Spleen (tissue), 11 donors: ENCODE measurements at regions not wholly inside any gene's neighbourhood (a gene's known extent, or its start where the extent isn't known, plus 50 kb on each side); places are given as distances from the start of the nearest gene placed in this dataset.

Source experiments
- DNase-seq: peaks from one replicate; pipeline ENCODE4 v3.0.0-alpha.2; 2020
- H3K27ac ChIP-seq, 8 donors: fragments of 200-600 bp; sonication (generic) in 7 of 8; 1 replicate in 4 of 8; 2 replicates in 4 of 8; pipeline versions ENCODE4 v1.5.0 to v1.8.0; 2016 to 2021; ENCODE audit warnings: inconsistent platforms in 4 of 8, mild to moderate bottlenecking in 4 of 8, moderate library complexity in 1 of 8
- H3K27me3 ChIP-seq, 7 donors: fragments of 200-600 bp; sonication (generic) in 6 of 7; replicated peaks in 1 of 7; 1 replicate in 4 of 7; 2 replicates in 3 of 7; pipeline versions ENCODE4 v1.5.0 to v1.8.0; 2016 to 2021; ENCODE audit warnings: inconsistent platforms in 3 of 7, mild to moderate bottlenecking in 1 of 7
- H3K36me3 ChIP-seq, 6 donors: fragments of 200-600 bp; sonication (generic) in 5 of 6; 1 replicate in 4 of 6; 2 replicates in 2 of 6; pipeline versions ENCODE4 v1.5.0 to v1.8.0; 2016 to 2021; ENCODE audit warnings: inconsistent platforms in 2 of 6
- H3K4me1 ChIP-seq, 6 donors: fragments of 200-600 bp; sonication (generic) in 5 of 6; 1 replicate in 3 of 6; 2 replicates in 3 of 6; pipeline versions ENCODE4 v1.5.0 to v1.8.0; 2016 to 2021; ENCODE audit warnings: inconsistent platforms in 3 of 6
- H3K4me3 ChIP-seq, 8 donors: fragments of 200-600 bp; sonication (generic) in 7 of 8; 1 replicate in 4 of 8; 2 replicates in 4 of 8; pipeline versions ENCODE4 v1.5.0 to v1.8.0; 2016 to 2021; ENCODE audit warnings: inconsistent platforms in 4 of 8, mild to moderate bottlenecking in 4 of 8, moderate library complexity in 2 of 8
- H3K9me3 ChIP-seq, 8 donors: fragments of 200-600 bp; sonication (generic) in 7 of 8; 1 replicate in 4 of 8; 2 replicates in 4 of 8; pipeline versions ENCODE4 v1.5.0 to v1.8.0; 2016 to 2021; ENCODE audit warnings: inconsistent platforms in 4 of 8
- POLR2A ChIP-seq, 3 donors: fragments of 450-650 bp; IDR thresholded peaks; one replicate each; pipeline ENCODE4 v1.5.1; 2017; ENCODE audit warnings: antibody characterized with exemption in 3 of 3, mild to moderate bottlenecking in 1 of 3
- POLR2AphosphoS5 ChIP-seq, 3 donors: sonication (generic); formaldehyde crosslinking; IDR thresholded peaks; one replicate each; pipeline ENCODE4 v1.5.1; 2017; ENCODE audit warnings: antibody characterized with exemption in 3 of 3
- WGBS, 5 donors: extraction: QIAGEN DNeasy Blood & Tissue Kit in 3 of 5; methylation state at CpG; one replicate each; pipeline versions ENCODE4 v1.1.5 to v1.1.7; 2013 to 2018; 5-methylcytosine and 5-hydroxymethylcytosine counted together
- intact Hi-C: fragments of 100-400 bp; cut with DNase I; formaldehyde crosslinking; loops from one replicate; pipeline ENCODE4 v1.15.0; 2023; ENCODE audit warnings: low total_unique reads
- TF ChIP-seq, protein P1 (sequence below), 11 experiments: fragments of 200-600 bp in 7 of 11; fragments of 450-650 bp in 4 of 11; sonication (generic) in 4 of 11; IDR thresholded peaks in 8 of 11; conservative IDR thresholded peaks in 3 of 11; 1 replicate in 7 of 11; 2 replicates in 4 of 11; pipeline versions ENCODE4 v1.4.0 to v1.8.0; 2016 to 2021; ENCODE audit warnings: antibody characterized with exemption in 11 of 11, inconsistent platforms in 4 of 11, mild to moderate bottlenecking in 1 of 11
- donor health status: healthy with polysubstance abuse.
- donor health status: DM: no; HTN: no; CAD: no; lungs with moderate emphysema.
- donor health status: DM: no; HTN: no; CAD: no.
- donor health status: Bipolar disorder and iron deficiency.
- donor health status: healthy.
- donor health status: DM: no; HTN: no; CAD: no.
- donor health status: DM: yes; HTN: yes; CAD: no.

GRCh38 chr10:32159264-32159663 lies 103.0 kb upstream of the KIF5B start:
- Histone ChIP-seq H3K27me3 (no peaks in the 10 kb centered on the region), H3K36me3 (no peaks in the 10 kb centered on the region), H3K4me1 (no peaks in the 10 kb centered on the region), H3K27ac (no peak overlapping the region), H3K4me3 (no peak overlapping the region), H3K9me3 (peaks cover 0 to 9% (median 4%) of the 10 kb centered on the region in 8 donors)
- intact Hi-C loops = no loop called here
- DNase-seq = no peak
- TF ChIP-seq POLR2AphosphoS5 (IDR thresholded peaks at IDR 0.05) = no peak
- TF ChIP-seq, protein P1, sequence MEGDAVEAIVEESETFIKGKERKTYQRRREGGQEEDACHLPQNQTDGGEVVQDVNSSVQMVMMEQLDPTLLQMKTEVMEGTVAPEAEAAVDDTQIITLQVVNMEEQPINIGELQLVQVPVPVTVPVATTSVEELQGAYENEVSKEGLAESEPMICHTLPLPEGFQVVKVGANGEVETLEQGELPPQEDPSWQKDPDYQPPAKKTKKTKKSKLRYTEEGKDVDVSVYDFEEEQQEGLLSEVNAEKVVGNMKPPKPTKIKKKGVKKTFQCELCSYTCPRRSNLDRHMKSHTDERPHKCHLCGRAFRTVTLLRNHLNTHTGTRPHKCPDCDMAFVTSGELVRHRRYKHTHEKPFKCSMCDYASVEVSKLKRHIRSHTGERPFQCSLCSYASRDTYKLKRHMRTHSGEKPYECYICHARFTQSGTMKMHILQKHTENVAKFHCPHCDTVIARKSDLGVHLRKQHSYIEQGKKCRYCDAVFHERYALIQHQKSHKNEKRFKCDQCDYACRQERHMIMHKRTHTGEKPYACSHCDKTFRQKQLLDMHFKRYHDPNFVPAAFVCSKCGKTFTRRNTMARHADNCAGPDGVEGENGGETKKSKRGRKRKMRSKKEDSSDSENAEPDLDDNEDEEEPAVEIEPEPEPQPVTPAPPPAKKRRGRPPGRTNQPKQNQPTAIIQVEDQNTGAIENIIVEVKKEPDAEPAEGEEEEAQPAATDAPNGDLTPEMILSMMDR (IDR thresholded peaks at IDR 0.05 in 8 of 11, conservative IDR thresholded peaks at IDR 0.05 in 3 of 11) = no peak
- no peak for TF ChIP-seq POLR2A (IDR thresholded peaks at IDR 0.05)
- WGBS, 5 donors = 86 to 94% (median 88%) methylated on average over 7 of the region's 7 CpGs

DNA sequence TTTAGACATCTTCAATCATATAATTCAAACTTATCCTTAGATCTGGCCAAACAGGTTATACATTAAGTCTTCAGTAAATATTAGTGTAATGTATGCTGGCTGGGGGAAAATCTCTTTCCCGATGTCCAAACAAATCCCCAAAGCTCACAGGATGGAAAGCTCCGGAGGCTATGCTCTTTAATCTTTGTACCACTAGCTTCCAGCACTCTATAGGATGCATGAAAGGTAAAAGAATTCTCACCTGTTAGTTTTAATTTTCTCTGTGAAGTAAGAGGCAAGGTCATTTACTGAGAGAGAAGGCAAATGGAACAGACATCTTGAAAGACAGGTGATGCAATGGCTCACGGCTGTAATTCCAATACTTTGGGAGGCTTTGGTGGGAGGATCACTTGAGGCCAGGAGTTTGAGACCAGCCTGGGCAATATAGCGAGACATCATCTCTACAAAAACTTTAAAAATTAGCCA lies 99.8 kb upstream of the KIF5B start:
- peaks cover 0 to 9% (median 0%) of the 10 kb centered on the region in 6 donors for H3K4me1 ChIP-seq
- no peaks in the 10 kb centered on the region for H3K36me3 ChIP-seq
- no peak overlapping the region for H3K4me3 ChIP-seq
- TF ChIP-seq, protein P1 (IDR thresholded peaks at IDR 0.05 in 8 of 11, conservative IDR thresholded peaks at IDR 0.05 in 3 of 11) = no peak
- TF ChIP-seq POLR2A (IDR thresholded peaks at IDR 0.05) = no peak
- TF ChIP-seq POLR2AphosphoS5 (IDR thresholded peaks at IDR 0.05) = no peak
- no peaks in the 10 kb centered on the region for H3K27me3 ChIP-seq
- no peak for DNase-seq
- H3K9me3 ChIP-seq = peaks cover 4 to 27% (median 20%) of the 10 kb centered on the region in 8 donors
- 92 to 97% (median 96%) methylated on average over 4 of the region's 4 CpGs for WGBS, 5 donors
- intact Hi-C loops = no loop called here
- H3K27ac ChIP-seq = no peak overlapping the region

GRCh38 chr10:32155075-32155516 lies 98.9 kb upstream of the KIF5B start:
- no peak overlapping the region for H3K4me3 ChIP-seq
- H3K4me1 ChIP-seq = peaks cover 0 to 13% (median 0%) of the 10 kb centered on the region in 6 donors
- H3K36me3 ChIP-seq = no peaks in the 10 kb centered on the region
- H3K27me3 ChIP-seq = no peaks in the 10 kb centered on the region
- no peak overlapping the region for H3K27ac ChIP-seq
- intact Hi-C loops = no loop called here
- DNase-seq = no peak
- WGBS, 5 donors = 78 to 88% (median 84%) methylated on average over 2 of the region's 2 CpGs
- peaks cover 4 to 27% (median 20%) of the 10 kb centered on the region in 8 donors for H3K9me3 ChIP-seq
- TF ChIP-seq POLR2AphosphoS5 (IDR thresholded peaks at IDR 0.05) (no peak), POLR2A (IDR thresholded peaks at IDR 0.05) (no peak)
- TF ChIP-seq, protein P1 (IDR thresholded peaks at IDR 0.05 in 8 of 11, conservative IDR thresholded peaks at IDR 0.05 in 3 of 11) = no peak

DNA sequence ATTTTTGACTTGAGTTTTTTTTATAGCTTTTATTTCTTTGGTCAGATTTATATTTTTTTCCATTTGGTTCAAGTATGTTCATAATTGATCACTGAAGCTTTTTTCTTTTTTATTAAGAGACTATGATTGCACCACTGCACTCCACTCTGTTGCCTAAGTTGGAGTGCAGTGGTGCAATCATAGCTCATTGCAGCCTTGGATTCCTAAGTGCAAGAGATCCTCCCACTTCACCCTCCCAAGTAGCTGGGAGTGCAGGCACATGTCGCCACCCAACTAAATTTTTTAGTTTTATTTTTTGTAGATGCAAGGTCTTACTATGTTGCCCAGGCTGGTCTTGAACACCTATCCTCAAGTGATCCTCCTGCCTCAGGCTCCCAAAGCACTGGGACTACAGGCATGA lies 97.7 kb upstream of the KIF5B start:
- Histone ChIP-seq H3K27me3 (no peaks in the 10 kb centered on the region), H3K36me3 (no peaks in the 10 kb centered on the region), H3K4me3 (no peak overlapping the region), H3K9me3 (peaks cover 4 to 27% (median 20%) of the 10 kb centered on the region in 8 donors), H3K27ac (no peak overlapping the region), H3K4me1 (peaks cover 0 to 14% (median 0%) of the 10 kb centered on the region in 6 donors)
- DNase-seq = no peak
- intact Hi-C loops = no loop called here
- 74 to 96% (median 90%) methylated on average over 1 of the region's 1 CpG for WGBS, 5 donors
- TF ChIP-seq, protein P1 (IDR thresholded peaks at IDR 0.05 in 8 of 11, conservative IDR thresholded peaks at IDR 0.05 in 3 of 11) = no peak
- TF ChIP-seq POLR2A (IDR thresholded peaks at IDR 0.05) (no peak), POLR2AphosphoS5 (IDR thresholded peaks at IDR 0.05) (no peak)
